ENCODE measurements at regions not wholly inside any gene's neighbourhood (a gene's known extent, or its start where the extent isn't known, plus 50 kb on each side); places are given as distances from the start of the nearest gene placed in this dataset.

- no peak for TF ChIP-seq POLR2A (IDR thresholded peaks at IDR 0.05)
- TF ChIP-seq, protein P1, sequence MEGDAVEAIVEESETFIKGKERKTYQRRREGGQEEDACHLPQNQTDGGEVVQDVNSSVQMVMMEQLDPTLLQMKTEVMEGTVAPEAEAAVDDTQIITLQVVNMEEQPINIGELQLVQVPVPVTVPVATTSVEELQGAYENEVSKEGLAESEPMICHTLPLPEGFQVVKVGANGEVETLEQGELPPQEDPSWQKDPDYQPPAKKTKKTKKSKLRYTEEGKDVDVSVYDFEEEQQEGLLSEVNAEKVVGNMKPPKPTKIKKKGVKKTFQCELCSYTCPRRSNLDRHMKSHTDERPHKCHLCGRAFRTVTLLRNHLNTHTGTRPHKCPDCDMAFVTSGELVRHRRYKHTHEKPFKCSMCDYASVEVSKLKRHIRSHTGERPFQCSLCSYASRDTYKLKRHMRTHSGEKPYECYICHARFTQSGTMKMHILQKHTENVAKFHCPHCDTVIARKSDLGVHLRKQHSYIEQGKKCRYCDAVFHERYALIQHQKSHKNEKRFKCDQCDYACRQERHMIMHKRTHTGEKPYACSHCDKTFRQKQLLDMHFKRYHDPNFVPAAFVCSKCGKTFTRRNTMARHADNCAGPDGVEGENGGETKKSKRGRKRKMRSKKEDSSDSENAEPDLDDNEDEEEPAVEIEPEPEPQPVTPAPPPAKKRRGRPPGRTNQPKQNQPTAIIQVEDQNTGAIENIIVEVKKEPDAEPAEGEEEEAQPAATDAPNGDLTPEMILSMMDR (IDR thresholded peaks at IDR 0.05) = no peak
Measured at GRCh38 chr4:95957054-95957453, 117.2 kb downstream of the PDHA2 start.
